A549 (cell line): ENCODE measurements at regions not wholly inside any gene's neighbourhood (a gene's known extent, or its start where the extent isn't known, plus 50 kb on each side); places are given as distances from the start of the nearest gene placed in this dataset.

Source experiments
- ATAC-seq, 2 experiments: fragments of 200-7000 bp in 1 of 2; fragments of >200 bp in 1 of 2; cut with Nextera tagmentation in 1 of 2; cut with Tn5 transposase in 1 of 2; 3 replicates each; pipeline versions ENCODE4 v1.8.0 to v1.9.1; 2018 to 2020; ENCODE audit warnings: mild to moderate bottlenecking in 1 of 2, moderate library complexity in 1 of 2
- CTCF ChIA-PET: fragments of 300-600 bp; sonication (Branson Sonifier 250); formaldehyde crosslinking; extraction: SDS; loops from one replicate; lab custom pipeline; 2021; ENCODE audit warnings: antibody characterized with exemption, inconsistent platforms; lab: Yijun Ruan, JAX
- POLR2A ChIA-PET: fragments of 350-600 bp; formaldehyde crosslinking; extraction: SDS; loops from one replicate; lab custom pipeline; 2021; ENCODE audit warnings: antibody characterized with exemption, inconsistent platforms; lab: Yijun Ruan, JAX
- DNase-seq, 2 experiments: peaks; one replicate each; pipeline versions ENCODE4 v3.0.0 to v3.0.0-alpha.2; 2011 to 2016; ENCODE audit warnings: low read depth in 1 of 2, low spot score in 1 of 2
- FAIRE-seq: peaks from 2 replicates; lab custom pipeline; 2011; peaks lifted over from hg19 to GRCh38; lab: Jason Lieb, UNC
- H3K27ac ChIP-seq, 2 experiments: fragments of >200 bp; sonication (Bioruptor Twin); formaldehyde crosslinking; 3 replicates each; pipeline ENCODE4 v1.5.1; 2016 to 2017
- H3K4me1 ChIP-seq: fragments of >200 bp; sonication (Bioruptor Twin); formaldehyde crosslinking; 3 replicates; pipeline ENCODE4 v1.6.1; 2016
- H3K4me2 ChIP-seq: fragments of >200 bp; sonication (Bioruptor Twin); formaldehyde crosslinking; 3 replicates; pipeline ENCODE4 v1.6.1; 2016
- H3K4me3 ChIP-seq: fragments of >200 bp; sonication (Bioruptor Twin); formaldehyde crosslinking; 3 replicates; pipeline ENCODE4 v1.5.1; 2016
- H3K9me3 ChIP-seq: fragments of >200 bp; sonication (Bioruptor Twin); formaldehyde crosslinking; 3 replicates; pipeline ENCODE4 v1.6.1; 2016
- CEBPB ChIP-seq, 2 experiments: fragments of >200 bp in 1 of 2; sonication (Bioruptor Twin) in 1 of 2; formaldehyde crosslinking in 1 of 2; IDR thresholded peaks; 2 replicates each; pipeline ENCODE4 v1.6.1; 2012 to 2016
- E2F6 ChIP-seq: IDR thresholded peaks from 2 replicates; pipeline ENCODE4 v1.6.1; 2012; ENCODE audit warnings: low read depth, borderline replicate concordance
- EHF ChIP-seq: fragments of 250-450 bp; sonication (Bioruptor Pico); IDR thresholded peaks from 2 replicates; pipeline ENCODE4 v1.5.0; 2020; ENCODE audit warnings: mild to moderate bottlenecking
- FOSL2 ChIP-seq, 2 experiments: fragments of 450-650 bp in 1 of 2; fragments of >200 bp in 1 of 2; sonication (Bioruptor Twin) in 1 of 2; formaldehyde crosslinking; IDR thresholded peaks; 2 replicates each; pipeline versions ENCODE4 v1.5.0 to v1.6.1; 2016 to 2020; ENCODE audit warnings: mild to moderate bottlenecking in 1 of 2, moderate library complexity in 1 of 2
- FOXS1 ChIP-seq: fragments of 250-450 bp; sonication (Bioruptor Pico); IDR thresholded peaks from 2 replicates; pipeline ENCODE4 v1.5.0; 2020; ENCODE audit warnings: mild to moderate bottlenecking, moderate library complexity
- HES2 ChIP-seq: fragments of >200 bp; sonication (Bioruptor Twin); formaldehyde crosslinking; IDR thresholded peaks from 2 replicates; pipeline ENCODE4 v1.6.1; 2016
- HEYL ChIP-seq: fragments of 250-450 bp; sonication (Bioruptor Pico); IDR thresholded peaks from 2 replicates; pipeline ENCODE4 v1.8.0; 2021; ENCODE audit warnings: mild to moderate bottlenecking, moderate library complexity
- HOXB13 ChIP-seq: fragments of 250-450 bp; sonication (Bioruptor Pico); IDR thresholded peaks from 2 replicates; pipeline ENCODE4 v1.5.0; 2020; ENCODE audit warnings: low read depth, mild to moderate bottlenecking, moderate library complexity
- HOXB5 ChIP-seq: fragments of 250-450 bp; sonication (Bioruptor Pico); IDR thresholded peaks from 2 replicates; pipeline ENCODE4 v1.5.0; 2020; ENCODE audit warnings: mild to moderate bottlenecking, moderate library complexity
- JUN ChIP-seq, 2 experiments: fragments of >200 bp; sonication (Bioruptor Twin); formaldehyde crosslinking; IDR thresholded peaks; 2 replicates in 1 of 2; 3 replicates in 1 of 2; pipeline ENCODE4 v1.6.1; 2016 to 2017
- JUNB ChIP-seq: fragments of >200 bp; sonication (Bioruptor Twin); formaldehyde crosslinking; IDR thresholded peaks from 2 replicates; pipeline ENCODE4 v1.6.1; 2016
- KDM1A ChIP-seq: fragments of 200-600 bp; sonication (generic); IDR thresholded peaks from 2 replicates; pipeline ENCODE4 v1.6.1; 2016; ENCODE audit warnings: low read depth, mild to moderate bottlenecking
- MAFK ChIP-seq: fragments of 450-650 bp; IDR thresholded peaks from 2 replicates; pipeline ENCODE4 v1.6.1; 2014; ENCODE audit not compliant: partially characterized antibody
- MAX ChIP-seq: IDR thresholded peaks from 2 replicates; pipeline ENCODE4 v1.6.1; 2012
- MAZ ChIP-seq: fragments of 150-350 bp; IDR thresholded peaks from 2 replicates; pipeline ENCODE4 v1.6.1; 2014; ENCODE audit warnings: antibody characterized with exemption, low read depth, low read length, borderline replicate concordance
- NFE2L2 ChIP-seq: fragments of 150-350 bp; conservative IDR thresholded peaks from 2 replicates; pipeline ENCODE4 v1.6.1; 2014; ENCODE audit warnings: low read length
- NPAS2 ChIP-seq: fragments of 250-450 bp; sonication (Bioruptor Pico); IDR thresholded peaks from 2 replicates; pipeline ENCODE4 v1.8.0; 2022; ENCODE audit warnings: mild to moderate bottlenecking, moderate library complexity, borderline replicate concordance
- RAD21 ChIP-seq, 2 experiments: fragments of >200 bp in 1 of 2; sonication (Bioruptor Twin) in 1 of 2; formaldehyde crosslinking in 1 of 2; IDR thresholded peaks in 1 of 2; conservative IDR thresholded peaks in 1 of 2; 2 replicates in 1 of 2; 3 replicates in 1 of 2; pipeline ENCODE4 v1.6.1; 2012 to 2018; ENCODE audit warnings: inconsistent platforms in 1 of 2
- RARB ChIP-seq: fragments of 250-450 bp; sonication (Bioruptor Pico); IDR thresholded peaks from 2 replicates; pipeline ENCODE4 v1.8.0; 2021; ENCODE audit warnings: mild to moderate bottlenecking, moderate library complexity
- REST ChIP-seq: fragments of 200-600 bp; sonication (generic); IDR thresholded peaks from 2 replicates; pipeline ENCODE4 v1.6.1; 2016; ENCODE audit warnings: antibody characterized with exemption, mild to moderate bottlenecking, moderate library complexity
- RFX5 ChIP-seq: fragments of 450-650 bp; IDR thresholded peaks from 2 replicates; pipeline ENCODE4 v1.7.1; 2014; ENCODE audit warnings: antibody characterized with exemption, mild to moderate bottlenecking, moderate library complexity
- TP53 ChIP-seq: fragments of 250-450 bp; sonication (Bioruptor Pico); IDR thresholded peaks from 2 replicates; pipeline ENCODE4 v1.5.0; 2021; ENCODE audit warnings: mild to moderate bottlenecking, moderate library complexity
- ZFP36 ChIP-seq: fragments of 450-650 bp; IDR thresholded peaks from 2 replicates; pipeline ENCODE4 v1.6.1; 2014; ENCODE audit warnings: borderline replicate concordance; ENCODE audit not compliant: partially characterized antibody
- WGBS: methylation state at CpG from one replicate; pipeline ENCODE4 v1.1.6; 2017; ENCODE audit errors: missing lambda C conversion rate; 5-methylcytosine and 5-hydroxymethylcytosine counted together
- TF ChIP-seq, protein P1 (sequence below): fragments of 250-450 bp; sonication (Bioruptor Pico); IDR thresholded peaks from 2 replicates; pipeline ENCODE4 v1.5.0; 2021; ENCODE audit warnings: mild to moderate bottlenecking, moderate library complexity, borderline replicate concordance
- TF ChIP-seq, protein P2 (sequence below): fragments of 250-450 bp; sonication (Bioruptor Pico); IDR thresholded peaks from 2 replicates; pipeline ENCODE4 v1.5.0; 2020; ENCODE audit warnings: low read depth, mild to moderate bottlenecking, moderate library complexity

- ChIA-PET POLR2A (no interaction called here), CTCF (no interaction called here)
- FAIRE-seq (no peak), DNase-seq (no peak), ATAC-seq (no peak)
- 5% methylated on average over 5 of the region's 5 CpGs for WGBS
- TF ChIP-seq, protein P1, sequence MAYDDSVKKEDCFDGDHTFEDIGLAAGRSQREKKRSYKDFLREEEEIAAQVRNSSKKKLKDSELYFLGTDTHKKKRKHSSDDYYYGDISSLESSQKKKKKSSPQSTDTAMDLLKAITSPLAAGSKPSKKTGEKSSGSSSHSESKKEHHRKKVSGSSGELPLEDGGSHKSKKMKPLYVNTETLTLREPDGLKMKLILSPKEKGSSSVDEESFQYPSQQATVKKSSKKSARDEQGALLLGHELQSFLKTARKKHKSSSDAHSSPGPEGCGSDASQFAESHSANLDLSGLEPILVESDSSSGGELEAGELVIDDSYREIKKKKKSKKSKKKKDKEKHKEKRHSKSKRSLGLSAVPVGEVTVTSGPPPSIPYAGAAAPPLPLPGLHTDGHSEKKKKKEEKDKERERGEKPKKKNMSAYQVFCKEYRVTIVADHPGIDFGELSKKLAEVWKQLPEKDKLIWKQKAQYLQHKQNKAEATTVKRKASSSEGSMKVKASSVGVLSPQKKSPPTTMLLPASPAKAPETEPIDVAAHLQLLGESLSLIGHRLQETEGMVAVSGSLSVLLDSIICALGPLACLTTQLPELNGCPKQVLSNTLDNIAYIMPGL (CRISPR knock-in tag), result no peak
- no peak for TF ChIP-seq HES2
- TF ChIP-seq RAD21 (conservative IDR thresholded peaks at IDR 0.05 in 1 of 2, IDR thresholded peaks at IDR 0.05 in 1 of 2), result no peak
- no peak for TF ChIP-seq RARB (CRISPR knock-in tag)
- TF ChIP-seq MAZ, result no peak
- TF ChIP-seq RFX5, result no peak
- TF ChIP-seq TP53 (CRISPR knock-in tag), result no peak
- TF ChIP-seq, protein P2, sequence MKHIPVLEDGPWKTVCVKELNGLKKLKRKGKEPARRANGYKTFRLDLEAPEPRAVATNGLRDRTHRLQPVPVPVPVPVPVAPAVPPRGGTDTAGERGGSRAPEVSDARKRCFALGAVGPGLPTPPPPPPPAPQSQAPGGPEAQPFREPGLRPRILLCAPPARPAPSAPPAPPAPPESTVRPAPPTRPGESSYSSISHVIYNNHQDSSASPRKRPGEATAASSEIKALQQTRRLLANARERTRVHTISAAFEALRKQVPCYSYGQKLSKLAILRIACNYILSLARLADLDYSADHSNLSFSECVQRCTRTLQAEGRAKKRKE, result no peak
- TF ChIP-seq EHF (CRISPR knock-in tag), result no peak
- no peak for TF ChIP-seq HOXB13
- TF ChIP-seq FOSL2 (IDR thresholded peaks at IDR 0.05), result no peak
- no peak for TF ChIP-seq FOSL2 (CRISPR knock-in tag; IDR thresholded peaks at IDR 0.05)
- TF ChIP-seq FOXS1 (CRISPR knock-in tag), result no peak
- TF ChIP-seq MAFK, result no peak
- no peak for TF ChIP-seq MAX
- no peak for TF ChIP-seq HOXB5 (CRISPR knock-in tag)
- TF ChIP-seq NPAS2 (CRISPR knock-in tag), result no peak
- no peak for TF ChIP-seq CEBPB (IDR thresholded peaks at IDR 0.05)
- no peak for TF ChIP-seq E2F6
- TF ChIP-seq NFE2L2, result no peak
- H3K4me2 ChIP-seq, result no peak overlapping the region
- no peak overlapping the region for H3K27ac ChIP-seq
- no peaks in the 10 kb centered on the region for H3K4me1 ChIP-seq
- H3K9me3 ChIP-seq, result no peaks in the 10 kb centered on the region
- H3K4me3 ChIP-seq, result no peak overlapping the region
Observed at GRCh38 chrX:39367416-39367815, 566.2 kb downstream of the MID1IP1 start.

- POLR2A ChIA-PET, result no interaction called here
- ATAC-seq (no peak), DNase-seq (no peak), FAIRE-seq (no peak)
- TF ChIP-seq HEYL (CRISPR knock-in tag) (no peak), ZFP36 (no peak), JUN (IDR thresholded peaks at IDR 0.05) (no peak), KDM1A (no peak), REST (no peak), JUNB (no peak), RFX5 (no peak)
- WGBS, result 3% methylated on average over 3 of the region's 3 CpGs
- Histone ChIP-seq H3K9me3 (no peaks in the 10 kb centered on the region), H3K4me2 (no peak overlapping the region), H3K4me3 (no peak overlapping the region), H3K27ac (no peak overlapping the region), H3K4me1 (no peaks in the 10 kb centered on the region)
- CTCF ChIA-PET, result interaction anchor here (1.1 kb wide), 1 partner anchor 14 kb away, joined by 3 read pairs; no protein-coding TSS in a partner anchor
Observed at GRCh38 chrX:39372115-39372514, 570.9 kb downstream of the MID1IP1 start.
